Neutrophil (primary cell): ENCODE measurements at regions not wholly inside any gene's neighbourhood (a gene's known extent, or its start where the extent isn't known, plus 50 kb on each side); places are given as distances from the start of the nearest gene placed in this dataset.

Experiments used
- H3K27ac ChIP-seq: fragments of 200-600 bp; sonication (generic); 2 replicates; pipeline ENCODE4 v1.5.1; 2016; ENCODE audit warnings: mild to moderate bottlenecking, moderate library complexity
- H3K27me3 ChIP-seq: fragments of 200-600 bp; sonication (generic); 2 replicates; pipeline ENCODE4 v1.6.0; 2016; ENCODE audit warnings: mild to moderate bottlenecking
- H3K36me3 ChIP-seq: fragments of 200-600 bp; sonication (generic); 2 replicates; pipeline ENCODE4 v1.5.1; 2017
- H3K4me1 ChIP-seq, 2 experiments: fragments of 200-600 bp in 1 of 2; sonication (generic) in 1 of 2; 1 replicate in 1 of 2; 2 replicates in 1 of 2; pipeline versions ENCODE4 v1.5.1 to v1.6.1; 2013 to 2016; ENCODE audit warnings: low read depth in 1 of 2, low read length in 1 of 2, mild to moderate bottlenecking in 1 of 2, moderate library complexity in 1 of 2; ENCODE audit not compliant: control insufficient read depth in 1 of 2, insufficient read depth in 1 of 2
- H3K4me3 ChIP-seq, 2 experiments: fragments of 200-600 bp in 1 of 2; sonication (generic) in 1 of 2; 1 replicate in 1 of 2; 2 replicates in 1 of 2; pipeline ENCODE4 v1.5.1; 2013 to 2016; ENCODE audit warnings: low read depth in 1 of 2, low read length in 1 of 2, mild to moderate bottlenecking in 1 of 2, moderate library complexity in 1 of 2
- H3K9me3 ChIP-seq: fragments of 200-600 bp; sonication (generic); 2 replicates; pipeline ENCODE4 v1.5.1; 2016
- TF ChIP-seq, protein P1 (sequence below): fragments of 200-600 bp; sonication (generic); IDR thresholded peaks from 2 replicates; pipeline ENCODE4 v1.5.1; 2016; ENCODE audit warnings: antibody characterized with exemption

DNA sequence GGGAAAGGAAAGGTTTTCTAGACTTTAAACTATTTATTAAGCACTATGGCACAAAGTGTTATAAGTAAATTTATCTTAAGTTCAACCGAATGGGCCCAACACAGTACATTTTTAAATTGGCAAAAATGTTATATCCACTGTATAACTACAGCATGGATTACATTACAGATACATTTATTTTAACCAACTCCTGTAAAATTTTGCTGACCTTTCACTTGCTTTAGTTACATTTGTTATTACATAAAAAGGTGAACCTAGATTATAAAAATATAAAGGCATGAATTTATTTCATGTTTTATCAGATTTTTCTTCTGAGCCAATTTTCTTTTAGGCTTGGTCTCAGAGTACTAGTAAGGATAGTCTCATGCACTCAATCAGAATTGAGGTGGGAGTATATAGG lies 221.9 kb upstream of the GBE1 start:
- no peak overlapping the region for H3K4me3 ChIP-seq

DNA sequence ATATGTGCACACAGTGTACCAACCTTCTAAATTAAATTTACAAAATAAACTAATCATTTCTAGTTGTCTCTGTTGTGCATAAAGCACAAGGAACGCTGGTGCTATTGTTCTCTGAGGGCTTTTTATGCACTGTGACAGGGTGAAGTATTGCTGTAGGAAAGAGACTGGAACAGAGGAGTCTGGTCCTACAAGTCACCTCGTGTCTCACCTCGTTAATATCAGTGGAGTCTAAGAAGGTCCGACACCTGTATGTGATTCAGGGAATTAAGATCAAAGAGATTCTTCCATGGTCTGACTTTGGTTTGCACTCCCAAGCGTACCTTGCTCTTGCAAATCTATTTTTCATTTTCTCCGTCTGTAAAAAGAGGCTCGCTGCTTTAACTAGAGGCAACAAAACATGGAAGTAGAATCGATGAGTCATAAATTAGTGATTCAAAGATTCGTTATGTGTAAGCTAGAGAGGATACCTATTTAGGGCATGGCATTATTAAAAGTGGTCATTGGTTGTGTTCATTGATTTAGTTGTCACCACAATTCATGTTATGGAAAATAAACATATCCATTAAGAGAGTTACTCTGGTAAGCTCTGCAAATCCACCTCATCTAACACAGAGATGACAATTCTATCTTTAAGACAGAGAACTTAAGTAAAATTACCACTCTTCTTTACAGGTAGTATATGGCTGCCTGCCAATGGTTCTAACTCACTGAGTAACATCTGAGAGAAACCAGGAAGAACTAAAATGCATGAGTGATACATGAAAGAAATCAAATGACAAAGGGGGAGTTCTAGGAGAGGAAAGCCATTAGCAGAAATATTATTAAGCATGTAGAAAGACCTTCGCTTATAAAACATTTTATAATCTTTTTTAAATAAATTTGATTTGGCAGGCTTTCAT lies 219.4 kb upstream of the GBE1 start:
- TF ChIP-seq, protein P1, sequence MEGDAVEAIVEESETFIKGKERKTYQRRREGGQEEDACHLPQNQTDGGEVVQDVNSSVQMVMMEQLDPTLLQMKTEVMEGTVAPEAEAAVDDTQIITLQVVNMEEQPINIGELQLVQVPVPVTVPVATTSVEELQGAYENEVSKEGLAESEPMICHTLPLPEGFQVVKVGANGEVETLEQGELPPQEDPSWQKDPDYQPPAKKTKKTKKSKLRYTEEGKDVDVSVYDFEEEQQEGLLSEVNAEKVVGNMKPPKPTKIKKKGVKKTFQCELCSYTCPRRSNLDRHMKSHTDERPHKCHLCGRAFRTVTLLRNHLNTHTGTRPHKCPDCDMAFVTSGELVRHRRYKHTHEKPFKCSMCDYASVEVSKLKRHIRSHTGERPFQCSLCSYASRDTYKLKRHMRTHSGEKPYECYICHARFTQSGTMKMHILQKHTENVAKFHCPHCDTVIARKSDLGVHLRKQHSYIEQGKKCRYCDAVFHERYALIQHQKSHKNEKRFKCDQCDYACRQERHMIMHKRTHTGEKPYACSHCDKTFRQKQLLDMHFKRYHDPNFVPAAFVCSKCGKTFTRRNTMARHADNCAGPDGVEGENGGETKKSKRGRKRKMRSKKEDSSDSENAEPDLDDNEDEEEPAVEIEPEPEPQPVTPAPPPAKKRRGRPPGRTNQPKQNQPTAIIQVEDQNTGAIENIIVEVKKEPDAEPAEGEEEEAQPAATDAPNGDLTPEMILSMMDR, result no peak
- H3K9me3 ChIP-seq, result no peaks in the 10 kb centered on the region
- H3K4me3 ChIP-seq, result no peak overlapping the region
- H3K27me3 ChIP-seq, result no peaks in the 10 kb centered on the region
- no peak overlapping the region for H3K27ac ChIP-seq
- no peaks in the 10 kb centered on the region for H3K4me1 ChIP-seq
- no peaks in the 10 kb centered on the region for H3K36me3 ChIP-seq

More for the DNA sequence above, 221.9 kb upstream of the GBE1 start:
- Histone ChIP-seq H3K27me3 (no peaks in the 10 kb centered on the region), H3K4me1 (no peaks in the 10 kb centered on the region), H3K36me3 (no peaks in the 10 kb centered on the region), H3K27ac (no peak overlapping the region), H3K9me3 (no peaks in the 10 kb centered on the region)
- TF ChIP-seq, protein P1, result no peak

DNA sequence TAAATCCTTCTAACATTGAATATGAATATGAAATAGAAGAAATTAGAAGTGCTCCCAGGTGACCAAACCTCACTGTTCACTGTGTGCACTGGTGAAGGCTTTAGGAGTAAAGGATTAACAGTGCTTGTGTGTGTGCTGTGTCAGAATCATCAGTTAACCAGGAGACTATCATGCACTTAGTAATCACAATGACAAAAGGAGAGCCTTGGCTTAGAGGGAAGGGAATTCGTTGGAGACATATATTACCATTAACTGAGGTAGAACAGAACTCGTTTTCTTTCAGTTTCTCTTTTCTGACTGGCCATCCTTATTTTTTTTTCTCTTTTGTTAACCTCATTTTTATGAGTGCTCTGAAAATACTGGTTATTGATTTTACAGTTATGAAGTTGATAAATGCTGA lies 213.3 kb upstream of the GBE1 start:
- H3K27me3 ChIP-seq, result no peaks in the 10 kb centered on the region
- H3K4me3 ChIP-seq, result no peak overlapping the region
- no peaks in the 10 kb centered on the region for H3K36me3 ChIP-seq
- no peak overlapping the region for H3K27ac ChIP-seq
- no peaks in the 10 kb centered on the region for H3K4me1 ChIP-seq
- TF ChIP-seq, protein P1, result no peak
- no peaks in the 10 kb centered on the region for H3K9me3 ChIP-seq

DNA sequence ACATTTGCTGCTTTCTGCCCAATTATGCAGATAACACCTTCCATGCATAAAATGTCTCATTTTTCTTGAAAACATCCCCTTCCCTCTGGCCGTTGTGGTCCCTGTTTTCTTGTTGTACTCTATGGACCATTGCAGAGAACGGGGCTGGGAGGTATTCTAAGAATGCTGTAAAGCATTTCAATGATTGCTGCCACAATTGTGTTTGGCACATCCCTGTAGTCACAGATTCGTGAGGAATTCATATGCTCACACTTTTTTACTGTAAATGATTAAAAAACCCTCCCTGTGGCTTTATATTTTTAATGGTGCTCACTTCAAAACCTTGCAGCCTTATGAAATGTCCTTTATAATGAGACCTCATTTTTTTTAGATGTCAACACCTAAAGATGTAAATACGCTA lies 207.2 kb upstream of the GBE1 start:
- TF ChIP-seq, protein P1, result no peak
- H3K27ac ChIP-seq, result no peak overlapping the region
- no peaks in the 10 kb centered on the region for H3K4me1 ChIP-seq

DNA sequence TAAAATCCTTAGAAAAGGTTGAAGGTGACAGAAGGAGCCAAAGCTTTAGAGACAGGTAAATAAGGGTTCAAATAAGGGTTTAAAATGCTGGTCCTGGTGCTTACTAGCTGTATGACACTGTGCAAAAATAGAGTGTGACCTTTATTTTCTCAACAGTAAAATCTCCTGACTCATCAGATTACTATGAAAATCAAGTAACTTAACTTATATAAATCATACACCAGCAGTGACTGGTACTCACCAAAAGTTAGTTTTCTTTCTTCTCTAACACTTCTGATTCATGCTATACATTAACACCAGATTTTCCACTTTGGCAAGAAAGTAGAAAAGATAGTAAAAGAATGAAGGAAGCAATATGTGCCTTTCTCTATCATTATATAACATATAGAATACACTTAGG lies 205.9 kb upstream of the GBE1 start:
- H3K9me3 ChIP-seq, result no peaks in the 10 kb centered on the region
- H3K36me3 ChIP-seq, result no peaks in the 10 kb centered on the region
- no peak overlapping the region for H3K27ac ChIP-seq
- no peaks in the 10 kb centered on the region for H3K27me3 ChIP-seq
- TF ChIP-seq, protein P1, result no peak
- H3K4me3 ChIP-seq, result no peak overlapping the region
- H3K4me1 ChIP-seq, result no peaks in the 10 kb centered on the region

More for the DNA sequence above, 207.2 kb upstream of the GBE1 start:
- Histone ChIP-seq H3K9me3 (no peaks in the 10 kb centered on the region), H3K36me3 (no peaks in the 10 kb centered on the region), H3K4me3 (no peak overlapping the region), H3K27me3 (no peaks in the 10 kb centered on the region)
